ENCODE measurements at regions not wholly inside any gene's neighbourhood (a gene's known extent, or its start where the extent isn't known, plus 50 kb on each side); places are given as distances from the start of the nearest gene placed in this dataset.

GRCh38 chr14:22464422-22465142, 124.4 kb downstream of the DAD1 start:
- no peak for TF ChIP-seq CTCF (IDR thresholded peaks at IDR 0.05)
- no peak for TF ChIP-seq POLR2A (IDR thresholded peaks at IDR 0.05)

Measured in adrenal gland (tissue), 5 donors.